CD14-positive monocyte (primary cell): ENCODE measurements at regions not wholly inside any gene's neighbourhood (a gene's known extent, or its start where the extent isn't known, plus 50 kb on each side); places are given as distances from the start of the nearest gene placed in this dataset.

Experiments used
- DNase-seq, 3 donors: peaks; one replicate each; pipeline ENCODE4 v3.0.0-alpha.2; 2011 to 2022
- H2AFZ ChIP-seq: 2 replicates; pipeline ENCODE4 v1.6.0; 2012; ENCODE audit warnings: mild to moderate bottlenecking, low read depth, low read length, inconsistent platforms; ENCODE audit not compliant: insufficient read depth, poor library complexity, severe bottlenecking
- H3K27ac ChIP-seq, 2 donors: 1 replicate in 1 of 2; 2 replicates in 1 of 2; pipeline ENCODE4 v1.5.1; 2012 to 2013; ENCODE audit warnings: low read length in 2 of 2, control low read depth in 1 of 2, inconsistent platforms in 1 of 2, low read depth in 1 of 2, mild to moderate bottlenecking in 1 of 2
- H3K27me3 ChIP-seq, 2 donors: one replicate each; pipeline versions ENCODE4 v1.6.0 to v1.6.1; 2011 to 2013; ENCODE audit warnings: low read length in 2 of 2; ENCODE audit not compliant: control insufficient read depth in 2 of 2, insufficient read depth in 2 of 2
- H3K36me3 ChIP-seq, 2 donors: replicated peaks in 1 of 2; 1 replicate in 1 of 2; 2 replicates in 1 of 2; pipeline versions ENCODE4 v1.5.1 to v1.6.1; 2012 to 2013; ENCODE audit warnings: low read length in 2 of 2, control low read depth in 1 of 2, inconsistent platforms in 1 of 2, mild to moderate bottlenecking in 1 of 2; ENCODE audit not compliant: insufficient read depth in 2 of 2, control insufficient read depth in 1 of 2
- H3K4me1 ChIP-seq, 2 donors: 1 replicate in 1 of 2; 2 replicates in 1 of 2; pipeline versions ENCODE4 v1.5.1 to v1.6.1; 2012 to 2013; ENCODE audit warnings: low read length in 2 of 2, control low read depth in 1 of 2, inconsistent platforms in 1 of 2, mild to moderate bottlenecking in 1 of 2, moderate library complexity in 1 of 2; ENCODE audit not compliant: insufficient read depth in 2 of 2, control insufficient read depth in 1 of 2
- H3K4me2 ChIP-seq: replicated peaks from 2 replicates; pipeline ENCODE3; 2012; ENCODE audit warnings: low read length, moderate library complexity, mild to moderate bottlenecking; ENCODE audit not compliant: poor library complexity, severe bottlenecking; ENCODE audit errors: extremely low read depth
- H3K4me3 ChIP-seq, 3 experiments: fragments of 200-600 bp in 1 of 3; sonication (generic) in 1 of 3; replicated peaks in 1 of 3; 1 replicate in 2 of 3; 2 replicates in 1 of 3; pipeline ENCODE4 v1.5.1; 2011 to 2013; ENCODE audit warnings: low read length in 3 of 3, mild to moderate bottlenecking in 3 of 3, control low read depth in 2 of 3, low read depth in 2 of 3, inconsistent platforms in 1 of 3, moderate library complexity in 1 of 3
- H3K79me2 ChIP-seq: 2 replicates; pipeline ENCODE4 v1.6.0; 2012; ENCODE audit warnings: mild to moderate bottlenecking, control low read depth, inconsistent platforms, low read length, moderate library complexity; ENCODE audit not compliant: insufficient read depth
- H3K9ac ChIP-seq: 2 replicates; pipeline ENCODE4 v1.6.0; 2017; ENCODE audit warnings: low read length, mild to moderate bottlenecking; ENCODE audit not compliant: insufficient read depth, poor library complexity, severe bottlenecking
- H3K9me3 ChIP-seq, 2 donors: replicated peaks in 1 of 2; 1 replicate in 1 of 2; 2 replicates in 1 of 2; pipeline versions ENCODE4 v1.5.1 to v1.6.1; 2012 to 2013; ENCODE audit warnings: low read length in 2 of 2, control low read depth in 1 of 2; ENCODE audit not compliant: control insufficient read depth in 1 of 2, insufficient read depth in 1 of 2
- H4K20me1 ChIP-seq: 2 replicates; pipeline ENCODE4 v1.6.0; 2012; ENCODE audit warnings: mild to moderate bottlenecking, low read length, control low read depth, moderate library complexity; ENCODE audit not compliant: insufficient read depth
- H3K27ac Mint-ChIP-seq, 7 donors: one replicate each; pipeline ENCODE4 v1.8.0; 2020; ENCODE audit warnings: mild to moderate bottlenecking in 7 of 7, mixed read lengths in 7 of 7, moderate library complexity in 6 of 7, inconsistent platforms in 2 of 7
- H3K27me3 Mint-ChIP-seq, 3 donors: one replicate each; pipeline ENCODE4 v1.8.0; 2021 to 2022; ENCODE audit warnings: low read depth in 3 of 3, mild to moderate bottlenecking in 3 of 3, mixed read lengths in 3 of 3, moderate library complexity in 3 of 3, inconsistent platforms in 1 of 3
- H3K36me3 Mint-ChIP-seq, 2 donors: one replicate each; pipeline ENCODE4 v1.8.0; 2020; ENCODE audit warnings: mixed read lengths in 2 of 2, inconsistent platforms in 1 of 2, mild to moderate bottlenecking in 1 of 2
- H3K4me1 Mint-ChIP-seq: one replicate; pipeline ENCODE4 v1.8.0; 2020; ENCODE audit warnings: mild to moderate bottlenecking, mixed read lengths
- H3K4me3 Mint-ChIP-seq, 2 donors: one replicate each; pipeline ENCODE4 v1.8.0; 2020; ENCODE audit warnings: mild to moderate bottlenecking in 2 of 2, mixed read lengths in 2 of 2, moderate library complexity in 1 of 2
- H3K9me3 Mint-ChIP-seq, 7 donors: one replicate each; pipeline ENCODE4 v1.8.0; 2020 to 2022; ENCODE audit warnings: mixed read lengths in 7 of 7, mild to moderate bottlenecking in 6 of 7, moderate library complexity in 6 of 7, inconsistent platforms in 2 of 7
- CTCF ChIP-seq: fragments of 200-600 bp; IDR thresholded peaks from one replicate; pipeline ENCODE4 v1.8.0; 2022; ENCODE audit warnings: antibody characterized with exemption, mild to moderate bottlenecking
- WGBS: methylation state at CpG from one replicate; pipeline ENCODE4 v1.1.5; 2013; ENCODE audit warnings: missing lambda C conversion rate; ENCODE audit not compliant: insufficient coverage; 5-methylcytosine and 5-hydroxymethylcytosine counted together
- intact Hi-C, 2 donors: fragments of 100-400 bp; cut with micrococcal nuclease; formaldehyde crosslinking; loops; one replicate each; pipeline versions ENCODE4 v1.15.0 to v1.15.1; 2023

DNA sequence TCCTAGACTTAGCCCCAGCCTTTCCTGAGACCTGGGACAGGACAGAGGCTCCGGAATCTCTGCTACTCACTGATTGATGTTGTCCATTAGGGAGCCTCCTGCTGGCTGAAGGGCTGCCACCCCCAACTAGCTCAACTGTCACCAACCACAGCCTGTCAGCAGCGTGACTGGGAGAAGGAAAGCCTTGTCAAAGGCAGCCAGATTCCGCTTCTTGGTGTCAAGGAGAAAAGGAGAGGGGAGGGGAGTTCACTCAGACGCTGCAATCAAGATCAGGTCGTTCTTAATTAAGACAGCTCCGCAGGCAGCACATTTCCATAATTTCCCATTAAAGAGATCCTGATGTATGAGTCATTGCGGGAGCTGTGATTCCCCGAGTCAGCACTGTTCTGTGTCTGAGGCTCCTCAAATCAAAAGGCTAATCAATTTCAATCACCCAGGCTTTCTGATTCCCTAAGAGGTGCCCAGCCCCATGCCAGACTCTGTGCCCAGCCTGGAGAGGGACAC, 152.8 kb upstream of the ZBED5 start:
- Histone ChIP-seq H3K36me3 (no peaks in the 10 kb centered on the region), H3K4me2 (no peak overlapping the region), H3K79me2 (no peaks in the 10 kb centered on the region), H4K20me1 (no peaks in the 10 kb centered on the region), H3K4me1 (no peaks in the 10 kb centered on the region), H3K27me3 (peaks cover 0 to 8% of the 10 kb centered on the region in 2 donors), H3K9me3 (no peaks in the 10 kb centered on the region), H3K9ac (no peak overlapping the region), H3K4me3 (no peak overlapping the region), H2AFZ (peak overlapping the region; percentile 27), H3K27ac (no peak overlapping the region)
- intact Hi-C loops, result no loop called here
- Mint-ChIP-seq H3K27me3 (peaks cover 12 to 25% (median 15%) of the 10 kb centered on the region in 3 donors), H3K4me3 (peak overlapping the region in 1 of 2 donors; percentile 76), H3K4me1 (peaks cover 4% of the 10 kb centered on the region), H3K27ac (peak overlapping the region in 1 of 7 donors; percentile 2), H3K9me3 (peaks cover 0 to 2% (median 0%) of the 10 kb centered on the region in 7 donors), H3K36me3 (no peaks in the 10 kb centered on the region)
- 20% methylated on average over 1 of the region's 8 CpGs for WGBS
- TF ChIP-seq CTCF, result peak; percentile 29
- peak; percentile 33 to 34 (median 33) for DNase-seq

DNA sequence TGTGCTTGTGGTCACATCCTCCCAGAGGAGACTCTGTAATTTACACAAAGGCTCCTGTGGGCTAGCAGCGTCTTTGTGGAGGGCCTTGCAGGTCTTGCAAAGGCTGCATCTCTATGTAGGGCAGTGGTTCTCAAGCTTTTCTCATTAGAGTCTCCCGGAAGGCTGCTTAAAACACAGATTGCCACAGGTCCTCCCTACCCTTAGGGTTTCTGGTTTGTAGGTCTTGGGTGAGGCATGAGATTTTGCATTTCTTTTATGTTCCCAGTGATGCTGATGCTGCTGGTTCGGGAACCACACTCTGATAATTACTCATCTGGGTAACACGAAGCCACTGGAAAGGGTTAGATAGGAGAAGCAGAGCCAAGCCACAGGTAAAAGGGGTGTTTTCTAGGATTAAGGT, 151.3 kb upstream of the ZBED5 start:
- peaks cover 4% of the 10 kb centered on the region for H3K4me1 Mint-ChIP-seq
- H3K4me2 ChIP-seq, result no peak overlapping the region
- no peaks in the 10 kb centered on the region for H3K9me3 ChIP-seq
- H3K27me3 ChIP-seq, result peaks cover 0 to 8% of the 10 kb centered on the region in 2 donors
- H3K36me3 Mint-ChIP-seq, result no peaks in the 10 kb centered on the region
- TF ChIP-seq CTCF, result no peak
- no peaks in the 10 kb centered on the region for H4K20me1 ChIP-seq
- H3K79me2 ChIP-seq, result no peaks in the 10 kb centered on the region
- H3K36me3 ChIP-seq, result no peaks in the 10 kb centered on the region
- no peak overlapping the region for H3K27ac Mint-ChIP-seq
- no CpG with 5 or more reads among the region's 4 CpGs for WGBS
- no peak overlapping the region for H2AFZ ChIP-seq
- H3K27me3 Mint-ChIP-seq, result peaks cover 12 to 24% (median 12%) of the 10 kb centered on the region in 3 donors
- H3K27ac ChIP-seq, result no peak overlapping the region
- no peaks in the 10 kb centered on the region for H3K4me1 ChIP-seq
- intact Hi-C loops, result no loop called here
- H3K9ac ChIP-seq, result no peak overlapping the region
- no peak for DNase-seq
- H3K9me3 Mint-ChIP-seq, result peaks cover 0 to 2% (median 0%) of the 10 kb centered on the region in 7 donors
- no peak overlapping the region for H3K4me3 Mint-ChIP-seq
- H3K4me3 ChIP-seq, result no peak overlapping the region
